A673 (cell line): ENCODE measurements at regions not wholly inside any gene's neighbourhood (a gene's known extent, or its start where the extent isn't known, plus 50 kb on each side); places are given as distances from the start of the nearest gene placed in this dataset.

ENCODE experiments used
- BruUV-seq: library from RNA; stranded (reverse); fragments of 400-500 nt; replicated peaks from 2 replicates; lab custom pipeline; 2021; lab: Mats Ljungman, UMichigan
- CTCF ChIA-PET: fragments of 300-600 bp; sonication (Branson Sonifier 250); formaldehyde crosslinking; loops from one replicate; lab custom pipeline; 2022; ENCODE audit warnings: antibody characterized with exemption; lab: Charles Lee
- POLR2A ChIA-PET: fragments of 300-600 bp; sonication (Branson Sonifier 250); formaldehyde crosslinking; loops from one replicate; lab custom pipeline; 2022; ENCODE audit warnings: antibody characterized with exemption; ENCODE audit not compliant: low non-redundant PET; lab: Charles Lee
- DNase-seq: peaks from one replicate; pipeline ENCODE4 v3.0.0-alpha.2; 2015; ENCODE audit warnings: low spot score
- H3K27ac ChIP-seq: fragments of 200-600 bp; sonication (generic); 2 replicates; pipeline ENCODE4 v1.5.1; 2016; ENCODE audit warnings: mixed run types, low read depth, mild to moderate bottlenecking, mixed read lengths, antibody characterized with exemption, low read length; ENCODE audit not compliant: poor library complexity, severe bottlenecking
- H3K27me3 ChIP-seq: fragments of 200-600 bp; sonication (generic); replicated peaks from 2 replicates; pipeline ENCODE4 v1.6.1; 2017; ENCODE audit warnings: mixed run types, low read depth, mild to moderate bottlenecking, mixed read lengths, antibody characterized with exemption, low read length; ENCODE audit not compliant: insufficient read depth, poor library complexity
- H3K36me3 ChIP-seq: fragments of 200-600 bp; sonication (generic); 2 replicates; pipeline ENCODE4 v1.6.1; 2016; ENCODE audit warnings: mixed run types, mild to moderate bottlenecking, mixed read lengths, antibody characterized with exemption, low read length; ENCODE audit not compliant: insufficient read depth, poor library complexity, severe bottlenecking
- H3K4me1 ChIP-seq: fragments of 200-600 bp; sonication (generic); 2 replicates; pipeline ENCODE4 v1.6.1; 2017; ENCODE audit warnings: mixed run types, mild to moderate bottlenecking, mixed read lengths, antibody characterized with exemption, low read length; ENCODE audit not compliant: insufficient read depth, poor library complexity, severe bottlenecking
- H3K4me3 ChIP-seq: fragments of 200-600 bp; sonication (generic); 2 replicates; pipeline ENCODE4 v1.5.1; 2016; ENCODE audit warnings: low read depth, mixed run types, mild to moderate bottlenecking, mixed read lengths, low read length; ENCODE audit not compliant: poor library complexity, severe bottlenecking
- H3K9me3 ChIP-seq: fragments of 200-600 bp; sonication (generic); 2 replicates; pipeline ENCODE4 v1.6.1; 2016; ENCODE audit warnings: mixed run types, low read depth, mild to moderate bottlenecking, mixed read lengths, antibody characterized with exemption, low read length; ENCODE audit not compliant: poor library complexity, severe bottlenecking
- EZH2 ChIP-seq: fragments of 200-600 bp; sonication (generic); IDR thresholded peaks from 2 replicates; pipeline ENCODE4 v1.6.1; 2017; ENCODE audit warnings: borderline replicate concordance, low read depth, mild to moderate bottlenecking, mixed read lengths, antibody characterized with exemption, low read length; ENCODE audit not compliant: poor library complexity, severe bottlenecking
- intact Hi-C: fragments of 100-400 bp; cut with micrococcal nuclease; formaldehyde crosslinking; loops from one replicate; pipeline ENCODE4 v1.10.0; 2022; ENCODE audit not compliant: unreplicated experiment
- TF ChIP-seq, protein P1 (sequence below): fragments of 300-800, 200-600 bp; sonication (generic); conservative IDR thresholded peaks from 2 replicates; pipeline ENCODE4 v1.5.1; 2017; ENCODE audit warnings: low read depth, mild to moderate bottlenecking, antibody characterized with exemption, low read length, moderate library complexity, mixed read lengths

GRCh38 chr4:104128850-104129213 lies 365.9 kb downstream of the CXXC4 start:
- intact Hi-C loops = no loop called here
- H3K27me3 ChIP-seq = no peaks in the 10 kb centered on the region
- DNase-seq = no peak
- no peak for TF ChIP-seq EZH2
- TF ChIP-seq, protein P1, sequence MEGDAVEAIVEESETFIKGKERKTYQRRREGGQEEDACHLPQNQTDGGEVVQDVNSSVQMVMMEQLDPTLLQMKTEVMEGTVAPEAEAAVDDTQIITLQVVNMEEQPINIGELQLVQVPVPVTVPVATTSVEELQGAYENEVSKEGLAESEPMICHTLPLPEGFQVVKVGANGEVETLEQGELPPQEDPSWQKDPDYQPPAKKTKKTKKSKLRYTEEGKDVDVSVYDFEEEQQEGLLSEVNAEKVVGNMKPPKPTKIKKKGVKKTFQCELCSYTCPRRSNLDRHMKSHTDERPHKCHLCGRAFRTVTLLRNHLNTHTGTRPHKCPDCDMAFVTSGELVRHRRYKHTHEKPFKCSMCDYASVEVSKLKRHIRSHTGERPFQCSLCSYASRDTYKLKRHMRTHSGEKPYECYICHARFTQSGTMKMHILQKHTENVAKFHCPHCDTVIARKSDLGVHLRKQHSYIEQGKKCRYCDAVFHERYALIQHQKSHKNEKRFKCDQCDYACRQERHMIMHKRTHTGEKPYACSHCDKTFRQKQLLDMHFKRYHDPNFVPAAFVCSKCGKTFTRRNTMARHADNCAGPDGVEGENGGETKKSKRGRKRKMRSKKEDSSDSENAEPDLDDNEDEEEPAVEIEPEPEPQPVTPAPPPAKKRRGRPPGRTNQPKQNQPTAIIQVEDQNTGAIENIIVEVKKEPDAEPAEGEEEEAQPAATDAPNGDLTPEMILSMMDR = no peak
- no peaks in the 10 kb centered on the region for H3K9me3 ChIP-seq
- ChIA-PET POLR2A (no interaction called here), CTCF (interaction anchor here (0.5 kb wide), 1 partner anchor 115 kb away, joined by 5 read pairs; no protein-coding TSS in a partner anchor)
- H3K27ac ChIP-seq = no peak overlapping the region
- no peak overlapping the region for H3K4me3 ChIP-seq
- no peaks in the 10 kb centered on the region for H3K36me3 ChIP-seq
- BruUV-seq = no TSS peak
- H3K4me1 ChIP-seq = no peaks in the 10 kb centered on the region

DNA sequence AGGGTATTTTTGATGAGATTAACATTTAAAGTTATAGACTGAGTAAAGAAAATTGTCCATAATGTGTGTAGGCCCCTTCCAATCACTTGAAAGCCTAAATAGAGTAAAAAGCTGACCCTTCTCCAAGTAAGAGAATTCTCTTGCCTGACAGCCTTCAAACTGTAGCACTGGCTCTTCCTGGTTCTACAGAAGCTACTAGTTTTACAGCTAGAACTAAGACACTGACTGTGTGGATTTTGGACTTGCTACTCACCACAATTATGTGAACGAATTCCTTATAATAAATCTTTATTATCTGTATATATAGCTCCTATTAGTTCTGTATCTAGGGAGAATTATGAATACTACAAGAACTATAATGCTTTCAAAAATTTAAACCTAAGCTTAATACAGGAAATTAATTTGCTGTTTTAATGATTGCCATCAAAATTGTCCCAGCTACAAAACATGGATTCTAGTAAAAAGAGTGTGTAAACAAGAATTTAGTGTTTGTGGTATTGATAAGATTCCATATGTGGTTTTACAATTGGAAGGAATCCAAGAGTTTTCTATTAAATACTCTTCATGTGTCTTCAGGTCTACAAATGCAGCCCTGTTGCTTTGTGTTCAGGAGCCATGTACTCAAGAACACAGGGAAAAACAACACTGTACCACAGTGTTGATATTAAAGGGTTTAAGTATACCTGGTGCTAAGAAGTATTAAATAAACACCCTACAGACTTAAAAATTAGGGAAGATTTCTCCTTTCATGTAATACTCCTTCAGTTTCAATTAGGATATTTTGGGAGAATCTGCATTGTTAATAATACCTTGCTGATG lies 366.5 kb downstream of the CXXC4 start:
- Histone ChIP-seq H3K36me3 (no peaks in the 10 kb centered on the region), H3K4me3 (no peak overlapping the region), H3K4me1 (no peaks in the 10 kb centered on the region), H3K27ac (no peak overlapping the region), H3K9me3 (no peaks in the 10 kb centered on the region), H3K27me3 (no peaks in the 10 kb centered on the region)
- BruUV-seq = no TSS peak
- TF ChIP-seq, protein P1 = no peak
- intact Hi-C loops = no loop called here
- no peak for DNase-seq
- ChIA-PET POLR2A (no interaction called here), CTCF (interaction anchor here (0.5 kb wide), 1 partner anchor 116 kb away, joined by 5 read pairs; no protein-coding TSS in a partner anchor)

DNA sequence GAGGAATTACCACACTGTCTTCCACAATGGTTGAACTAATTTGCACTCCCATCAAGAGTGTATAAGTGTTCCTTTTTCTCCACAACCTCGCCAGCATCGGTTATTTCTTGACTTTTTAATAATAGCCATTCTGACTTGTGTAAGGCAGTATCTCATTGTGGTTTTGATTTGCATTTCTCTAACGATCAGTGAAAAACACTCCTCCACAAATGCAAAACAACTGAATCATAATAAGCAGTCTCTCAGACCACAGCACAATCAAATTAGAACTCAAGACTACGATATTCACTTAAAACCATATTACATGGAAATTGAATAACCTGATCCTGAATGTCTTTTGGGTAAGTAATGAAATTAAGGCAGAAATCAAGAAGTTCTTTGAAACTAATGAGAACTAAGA lies 371.7 kb downstream of the CXXC4 start:
- no TSS peak for BruUV-seq
- no peak for DNase-seq
- no peak for TF ChIP-seq EZH2
- TF ChIP-seq, protein P1 = no peak
- ChIA-PET POLR2A (no interaction called here), CTCF (no interaction called here)
- no peak overlapping the region for H3K27ac ChIP-seq
- H3K27me3 ChIP-seq = no peaks in the 10 kb centered on the region
- no peaks in the 10 kb centered on the region for H3K4me1 ChIP-seq
- no peaks in the 10 kb centered on the region for H3K9me3 ChIP-seq
- H3K36me3 ChIP-seq = no peaks in the 10 kb centered on the region
- intact Hi-C loops = no loop called here
- no peak overlapping the region for H3K4me3 ChIP-seq
